ENCODE measurements at regions not wholly inside any gene's neighbourhood (a gene's known extent, or its start where the extent isn't known, plus 50 kb on each side); places are given as distances from the start of the nearest gene placed in this dataset.

DNA sequence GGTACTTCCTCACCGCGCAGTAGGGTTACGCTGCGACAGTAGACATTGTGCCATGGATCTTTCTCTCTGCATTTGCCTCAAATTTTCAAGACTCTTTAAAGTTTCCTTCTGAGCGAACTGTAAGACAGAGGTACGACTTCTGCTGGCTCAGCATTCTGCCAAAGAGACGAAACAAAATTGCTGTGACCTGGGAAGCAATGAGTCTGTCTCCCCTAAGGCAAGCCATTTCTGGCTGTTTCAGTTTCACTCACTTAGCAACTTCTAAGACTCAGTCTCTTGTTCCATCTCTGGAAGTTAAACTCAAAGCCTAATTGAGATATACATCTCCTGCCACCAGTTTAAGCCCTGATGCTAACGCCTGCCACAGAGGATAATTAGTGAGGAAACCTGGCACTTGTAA, 510.9 kb upstream of the DAB1 start:
- Histone ChIP-seq H3K27me3 (replicated peaks; ENCODE audit: insufficient read depth) (no peaks in the 10 kb centered on the region), H3K4me3 (no peak overlapping the region), H3K27ac (no peak overlapping the region), H3K4me1 (ENCODE audit: control insufficient read depth in 1 of 2, low read depth in 2 of 2) (no peaks in the 10 kb centered on the region), H3K36me3 (no peaks in the 10 kb centered on the region), H3K9me3 (no peaks in the 10 kb centered on the region)
- DNase-seq (ENCODE audit: low spot score) (no peak), ATAC-seq (ENCODE audit: insufficient number of reproducible peaks, low FRiP score, low read depth) (no peak)
- no peak for TF ChIP-seq CTCF (IDR thresholded peaks at IDR 0.05)

- ATAC-seq (ENCODE audit: insufficient number of reproducible peaks, low FRiP score, low read depth) (no peak), DNase-seq (ENCODE audit: low spot score) (no peak)
- H3K9me3 ChIP-seq = no peaks in the 10 kb centered on the region
- no peaks in the 10 kb centered on the region for H3K4me1 ChIP-seq (ENCODE audit: control insufficient read depth in 1 of 2, low read depth in 2 of 2)
- H3K27me3 ChIP-seq (replicated peaks; ENCODE audit: insufficient read depth) = no peaks in the 10 kb centered on the region
- H3K27ac ChIP-seq = no peak overlapping the region
- H3K4me3 ChIP-seq = no peak overlapping the region
- H3K36me3 ChIP-seq = no peaks in the 10 kb centered on the region
- no peak for TF ChIP-seq CTCF (IDR thresholded peaks at IDR 0.05)
Observed at GRCh38 chr1:57927003-57927402, 503.1 kb upstream of the DAB1 start.

DNA sequence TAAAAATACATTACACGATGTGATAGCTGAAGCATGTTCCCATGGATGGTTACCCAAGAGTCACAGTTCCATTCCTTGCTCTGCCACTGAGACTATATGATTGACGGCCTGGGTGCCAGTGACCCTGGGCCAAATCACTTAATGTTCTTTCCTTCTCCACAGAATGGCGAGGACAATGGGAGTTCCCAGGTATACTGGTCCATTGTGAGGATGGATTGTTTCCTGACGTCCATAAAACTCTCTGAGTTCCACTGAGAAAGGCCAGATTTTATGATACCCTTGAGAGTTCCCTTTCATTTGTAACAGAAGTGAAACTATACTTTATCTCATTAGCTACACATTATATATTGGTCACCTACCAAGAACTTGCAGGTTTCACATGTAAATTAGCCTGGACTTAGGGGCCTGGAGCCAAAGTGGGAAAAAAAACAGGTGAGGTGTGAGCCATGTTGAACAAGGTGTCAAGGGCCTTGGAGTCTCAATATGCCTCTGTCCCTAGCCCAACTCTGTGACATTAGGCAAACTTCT, 502.2 kb upstream of the DAB1 start:
- no peak for DNase-seq (ENCODE audit: low spot score)

GRCh38 chr1:57925226-57925625, 501.4 kb upstream of the DAB1 start:
- Histone ChIP-seq H3K4me3 (no peak overlapping the region), H3K27me3 (replicated peaks; ENCODE audit: insufficient read depth) (no peaks in the 10 kb centered on the region), H3K9me3 (no peaks in the 10 kb centered on the region), H3K4me1 (ENCODE audit: control insufficient read depth in 1 of 2, low read depth in 2 of 2) (no peaks in the 10 kb centered on the region), H3K36me3 (no peaks in the 10 kb centered on the region), H3K27ac (no peak overlapping the region)
- DNase-seq (ENCODE audit: low spot score) (no peak), ATAC-seq (ENCODE audit: insufficient number of reproducible peaks, low FRiP score, low read depth) (no peak)
- no peak for TF ChIP-seq CTCF (IDR thresholded peaks at IDR 0.05)

More for the DNA sequence above, 502.2 kb upstream of the DAB1 start:
- H3K36me3 ChIP-seq = no peaks in the 10 kb centered on the region
- H3K4me1 ChIP-seq (ENCODE audit: control insufficient read depth in 1 of 2, low read depth in 2 of 2) = no peaks in the 10 kb centered on the region
- H3K4me3 ChIP-seq = no peak overlapping the region
- H3K9me3 ChIP-seq = no peaks in the 10 kb centered on the region
- no peaks in the 10 kb centered on the region for H3K27me3 ChIP-seq (replicated peaks; ENCODE audit: insufficient read depth)
- H3K27ac ChIP-seq = no peak overlapping the region
- TF ChIP-seq CTCF (IDR thresholded peaks at IDR 0.05) = no peak
- no peak for ATAC-seq (ENCODE audit: insufficient number of reproducible peaks, low FRiP score, low read depth)

- Histone ChIP-seq H3K4me3 (no peak overlapping the region), H3K36me3 (no peaks in the 10 kb centered on the region), H3K4me1 (ENCODE audit: control insufficient read depth in 1 of 2, low read depth in 2 of 2) (no peaks in the 10 kb centered on the region), H3K9me3 (no peaks in the 10 kb centered on the region), H3K27ac (no peak overlapping the region), H3K27me3 (replicated peaks; ENCODE audit: insufficient read depth) (no peaks in the 10 kb centered on the region)
- TF ChIP-seq CTCF (IDR thresholded peaks at IDR 0.05) = no peak
- ATAC-seq (ENCODE audit: insufficient number of reproducible peaks, low FRiP score, low read depth) = no peak
- DNase-seq (ENCODE audit: low spot score) = no peak
Observed at GRCh38 chr1:57922130-57922529, 498.3 kb upstream of the DAB1 start.

Measured in thoracic aorta (tissue), 2 donors.